Gastrocnemius medialis (tissue), 4 donors: ENCODE measurements at regions not wholly inside any gene's neighbourhood (a gene's known extent, or its start where the extent isn't known, plus 50 kb on each side); places are given as distances from the start of the nearest gene placed in this dataset.

Experiments
- CTCF ChIP-seq, 5 experiments: fragments of 450-650 bp in 3 of 5; fragments of 200-600 bp in 2 of 5; sonication (generic) in 2 of 5; IDR thresholded peaks in 4 of 5; conservative IDR thresholded peaks in 1 of 5; 1 replicate in 4 of 5; 2 replicates in 1 of 5; pipeline ENCODE4 v1.5.1; 2016 to 2019; ENCODE audit warnings: antibody characterized with exemption in 5 of 5, mild to moderate bottlenecking in 3 of 5, moderate library complexity in 3 of 5
- POLR2A ChIP-seq, 2 donors: fragments of 450-650 bp; IDR thresholded peaks; one replicate each; pipeline ENCODE4 v1.6.1; 2017; ENCODE audit warnings: antibody characterized with exemption in 2 of 2, mild to moderate bottlenecking in 2 of 2, moderate library complexity in 2 of 2

GRCh38 chr21:15164273-15164672 is 99.5 kb upstream of the NRIP1 start:
- TF ChIP-seq CTCF (IDR thresholded peaks at IDR 0.05 in 4 of 5, conservative IDR thresholded peaks at IDR 0.05 in 1 of 5) (no peak), POLR2A (IDR thresholded peaks at IDR 0.05) (no peak)
